HEK293 (cell line): ENCODE measurements at regions not wholly inside any gene's neighbourhood (a gene's known extent, or its start where the extent isn't known, plus 50 kb on each side); places are given as distances from the start of the nearest gene placed in this dataset.

ENCODE experiments used
- CTCF ChIA-PET: fragments of 350-600 bp; formaldehyde crosslinking; extraction: SDS; loops from one replicate; lab custom pipeline; 2021; ENCODE audit warnings: antibody characterized with exemption; lab: Yijun Ruan, JAX
- POLR2A ChIA-PET: fragments of 300-600 bp; formaldehyde crosslinking; extraction: SDS; loops from one replicate; lab custom pipeline; 2020; ENCODE audit warnings: antibody characterized with exemption, inconsistent platforms; lab: Yijun Ruan, JAX
- H3K27ac ChIP-seq: fragments of 200-500 bp; sonication (Bioruptor generic); 2 replicates; pipeline ENCODE4 v1.5.1; 2014; ENCODE audit warnings: low read depth, low read length, control low read depth, inconsistent platforms; ENCODE audit errors: extremely low read depth
- H3K36me3 ChIP-seq, 2 experiments: fragments of 200-500 bp in 1 of 2; sonication (Bioruptor generic) in 1 of 2; 1 replicate in 1 of 2; 2 replicates in 1 of 2; pipeline ENCODE4 v1.5.1; 2014 to 2017; ENCODE audit warnings: inconsistent platforms in 2 of 2, low read length in 2 of 2; ENCODE audit not compliant: control insufficient read depth in 2 of 2, insufficient read depth in 1 of 2
- H3K4me1 ChIP-seq: fragments of 200-500 bp; sonication (Bioruptor generic); 2 replicates; pipeline ENCODE4 v1.5.1; 2014; ENCODE audit warnings: mild to moderate bottlenecking, low read length, inconsistent platforms; ENCODE audit not compliant: control insufficient read depth, insufficient read depth
- H3K4me3 ChIP-seq: 2 replicates; pipeline ENCODE4 v1.5.1; 2011; ENCODE audit warnings: low read depth, mild to moderate bottlenecking, control low read depth, low read length, moderate library complexity
- H3K9me3 ChIP-seq: fragments of 200-500 bp; sonication (Bioruptor generic); 2 replicates; pipeline ENCODE4 v1.5.1; 2014; ENCODE audit warnings: low read depth, low read length, inconsistent platforms; ENCODE audit not compliant: control insufficient read depth, insufficient read depth
- HIC1 ChIP-seq: fragments of 450-650 bp; formaldehyde crosslinking; IDR thresholded peaks from 2 replicates; pipeline ENCODE4 v1.5.1; 2016; ENCODE audit warnings: missing biosample characterization, missing genetic modification characterization
- HOXD13 ChIP-seq: sonication (generic); formaldehyde crosslinking; IDR thresholded peaks from 2 replicates; pipeline ENCODE4 v1.8.0; 2022; ENCODE audit warnings: missing genetic modification reagents, borderline replicate concordance
- OVOL3 ChIP-seq: fragments of 450-650 bp; formaldehyde crosslinking; IDR thresholded peaks from 2 replicates; pipeline ENCODE4 v1.5.1; 2016; ENCODE audit warnings: missing biosample characterization, missing genetic modification characterization
- PRDM10 ChIP-seq: fragments of 450-650 bp; formaldehyde crosslinking; IDR thresholded peaks from 2 replicates; pipeline ENCODE4 v1.5.1; 2016; ENCODE audit warnings: missing biosample characterization, missing genetic modification characterization
- SP3 ChIP-seq: fragments of 450-650 bp; formaldehyde crosslinking; IDR thresholded peaks from 2 replicates; pipeline ENCODE4 v1.5.1; 2016; ENCODE audit warnings: missing biosample characterization, missing genetic modification characterization
- ZBTB8A ChIP-seq: fragments of 450-650 bp; formaldehyde crosslinking; IDR thresholded peaks from 2 replicates; pipeline ENCODE4 v1.5.1; 2016; ENCODE audit warnings: missing biosample characterization, missing genetic modification characterization
- ZFHX2 ChIP-seq: fragments of 450-650 bp; formaldehyde crosslinking; conservative IDR thresholded peaks from 2 replicates; pipeline ENCODE4 v1.5.1; 2016; ENCODE audit warnings: missing biosample characterization, missing genetic modification characterization
- ZNF132 ChIP-seq: fragments of 450-650 bp; formaldehyde crosslinking; IDR thresholded peaks from 2 replicates; pipeline ENCODE4 v1.5.1; 2017; ENCODE audit warnings: missing biosample characterization, missing genetic modification characterization, borderline replicate concordance
- ZNF248 ChIP-seq: fragments of 450-650 bp; formaldehyde crosslinking; IDR thresholded peaks from 2 replicates; pipeline ENCODE4 v1.5.1; 2017; ENCODE audit warnings: missing biosample characterization, missing genetic modification characterization
- ZNF280C ChIP-seq: fragments of 450-650 bp; formaldehyde crosslinking; IDR thresholded peaks from 2 replicates; pipeline ENCODE4 v1.5.1; 2016; ENCODE audit warnings: missing biosample characterization, missing genetic modification characterization
- ZNF426 ChIP-seq: fragments of 450-650 bp; formaldehyde crosslinking; IDR thresholded peaks from 2 replicates; pipeline ENCODE4 v1.5.1; 2017; ENCODE audit warnings: missing biosample characterization, missing genetic modification characterization, mild to moderate bottlenecking, inconsistent platforms, moderate library complexity
- ZNF549 ChIP-seq: fragments of 450-650 bp; IDR thresholded peaks from 2 replicates; pipeline ENCODE4 v1.5.1; 2018; ENCODE audit warnings: missing biosample characterization, missing genetic modification characterization, mild to moderate bottlenecking, inconsistent platforms, moderate library complexity
- ZNF558 ChIP-seq: fragments of 450-650 bp; formaldehyde crosslinking; IDR thresholded peaks from 2 replicates; pipeline ENCODE4 v1.5.1; 2016; ENCODE audit warnings: missing biosample characterization, missing genetic modification characterization
- ZNF585B ChIP-seq: fragments of 450-650 bp; formaldehyde crosslinking; IDR thresholded peaks from 2 replicates; pipeline ENCODE4 v1.5.1; 2016; ENCODE audit warnings: missing biosample characterization, missing genetic modification characterization
- ZNF626 ChIP-seq: fragments of 450-650 bp; sonication (Bioruptor Pico); formaldehyde crosslinking; IDR thresholded peaks from 2 replicates; pipeline ENCODE4 v1.5.1; 2018; ENCODE audit warnings: missing biosample characterization, missing genetic modification characterization, inconsistent platforms
- ZNF692 ChIP-seq: fragments of 450-650 bp; formaldehyde crosslinking; IDR thresholded peaks from 2 replicates; pipeline ENCODE4 v1.5.1; 2016; ENCODE audit warnings: missing biosample characterization, missing genetic modification characterization
- ZNF776 ChIP-seq: fragments of 450-650 bp; formaldehyde crosslinking; IDR thresholded peaks from 2 replicates; pipeline ENCODE4 v1.5.0; 2017; ENCODE audit warnings: missing biosample characterization, missing genetic modification characterization, borderline replicate concordance

GRCh38 chr2:133667968-133668367 lies 99.7 kb upstream of the NCKAP5 start:
- Histone ChIP-seq H3K4me3 (no peak overlapping the region), H3K36me3 (no peaks in the 10 kb centered on the region), H3K4me1 (no peaks in the 10 kb centered on the region), H3K9me3 (no peaks in the 10 kb centered on the region), H3K27ac (no peak overlapping the region)
- TF ChIP-seq ZNF132 (tag by site-specific recombination) (no peak), HOXD13 (CRISPR knock-in tag) (no peak), OVOL3 (tag by site-specific recombination) (no peak), ZNF626 (no peak), ZNF248 (no peak), ZBTB8A (tag by site-specific recombination) (no peak), ZNF549 (tag by site-specific recombination) (no peak), ZFHX2 (no peak), ZNF585B (tag by site-specific recombination) (no peak)
- ChIA-PET CTCF (no interaction called here), POLR2A (no interaction called here)

GRCh38 chr2:133668547-133668946 lies 100.3 kb upstream of the NCKAP5 start:
- CTCF ChIA-PET = interaction anchor here (0.7 kb wide), 1 partner anchor 97 kb away, joined by 3 read pairs; no protein-coding TSS in a partner anchor
- POLR2A ChIA-PET = no interaction called here
- H3K9me3 ChIP-seq = no peaks in the 10 kb centered on the region
- H3K4me3 ChIP-seq = no peak overlapping the region
- H3K27ac ChIP-seq = no peak overlapping the region
- H3K36me3 ChIP-seq = no peaks in the 10 kb centered on the region
- peaks cover under 1% of the 10 kb centered on the region; the same call in 1 of the 2 replicates for H3K4me1 ChIP-seq
- TF ChIP-seq PRDM10 (no peak), SP3 (tag by site-specific recombination) (no peak), ZNF776 (no peak), ZNF558 (tag by site-specific recombination) (peak; percentile 99), ZNF248 (no peak)

- Histone ChIP-seq H3K9me3 (no peaks in the 10 kb centered on the region), H3K4me1 (peaks cover 15% of the 10 kb centered on the region), H3K27ac (no peak overlapping the region), H3K36me3 (no peaks in the 10 kb centered on the region), H3K4me3 (no peak overlapping the region)
- ChIA-PET POLR2A (no interaction called here), CTCF (interaction anchor here (0.5 to 0.8 kb wide), 2 partner anchors 16 to 145 kb away, joined by 3 read pairs; no protein-coding TSS in a partner anchor)
- TF ChIP-seq ZNF280C (tag by site-specific recombination) (no peak), HIC1 (tag by site-specific recombination) (no peak), ZNF426 (no peak), ZNF692 (tag by site-specific recombination) (no peak)
Observed at GRCh38 chr2:133673305-133673905, 105.1 kb upstream of the NCKAP5 start.
